Heart left ventricle (tissue), 16 donors: ENCODE measurements at regions not wholly inside any gene's neighbourhood (a gene's known extent, or its start where the extent isn't known, plus 50 kb on each side); places are given as distances from the start of the nearest gene placed in this dataset.

Experiments used
- ATAC-seq, 4 donors: fragments of 200-7000 bp; cut with Tn5 transposase; one replicate each; pipeline ENCODE4 v1.9.1; 2020 to 2022; ENCODE audit warnings: moderate library complexity in 4 of 4, mild to moderate bottlenecking in 3 of 4, moderate number of reproducible peaks in 1 of 4
- DNase-seq, 5 donors: peaks; one replicate each; pipeline ENCODE4 v3.0.0-alpha.2; 2020
- H3K27ac ChIP-seq, 12 donors: fragments of 200-600 bp; sonication (generic) in 4 of 12; one replicate each; pipeline versions ENCODE4 v1.5.0 to v1.8.0; 2016 to 2022; ENCODE audit warnings: mild to moderate bottlenecking in 2 of 12
- H3K27me3 ChIP-seq, 9 donors: fragments of 200-600 bp; sonication (generic) in 2 of 9; one replicate each; pipeline versions ENCODE4 v1.5.1 to v1.8.0; 2016 to 2022; ENCODE audit warnings: mild to moderate bottlenecking in 3 of 9
- H3K36me3 ChIP-seq, 9 donors: fragments of 200-600 bp; sonication (generic) in 2 of 9; one replicate each; pipeline versions ENCODE4 v1.5.0 to v1.8.0; 2018 to 2022; ENCODE audit warnings: mild to moderate bottlenecking in 2 of 9
- H3K4me1 ChIP-seq, 12 donors: fragments of 200-600 bp; sonication (generic) in 4 of 12; one replicate each; pipeline versions ENCODE4 v1.5.0 to v1.8.0; 2016 to 2022; ENCODE audit warnings: mild to moderate bottlenecking in 3 of 12
- H3K4me3 ChIP-seq, 12 donors: fragments of 200-600 bp; sonication (generic) in 4 of 12; one replicate each; pipeline versions ENCODE4 v1.5.0 to v1.8.0; 2017 to 2022; ENCODE audit warnings: mild to moderate bottlenecking in 9 of 12, moderate library complexity in 4 of 12
- H3K9me3 ChIP-seq, 12 donors: fragments of 200-600 bp; sonication (generic) in 4 of 12; one replicate each; pipeline versions ENCODE4 v1.5.0 to v1.8.0; 2016 to 2022; ENCODE audit warnings: mild to moderate bottlenecking in 1 of 12
- POLR2A ChIP-seq, 2 donors: fragments of 450-650 bp; IDR thresholded peaks; one replicate each; pipeline ENCODE4 v1.6.1; 2017; ENCODE audit warnings: antibody characterized with exemption in 2 of 2, mild to moderate bottlenecking in 2 of 2, moderate library complexity in 2 of 2
- whole genome bisulfite sequencing, 4 donors: extraction: QIAGEN DNeasy Blood & Tissue Kit in 2 of 4; methylation state at CpG; one replicate each; pipeline versions ENCODE4 v1.1.5 to v1.1.7; 2013 to 2018; 5-methylcytosine and 5-hydroxymethylcytosine counted together
- intact Hi-C, 10 donors: fragments of 100-400 bp; cut with DNase I; formaldehyde crosslinking; loops; one replicate each; pipeline versions ENCODE4 v1.11.1 to v1.14.2; 2022
- TF ChIP-seq, protein P1 (sequence below), 12 donors: fragments of 200-600 bp; sonication (generic) in 4 of 12; IDR thresholded peaks; one replicate each; pipeline versions ENCODE4 v1.5.0 to v1.8.0; 2018 to 2022; ENCODE audit warnings: antibody characterized with exemption in 12 of 12, mild to moderate bottlenecking in 5 of 12
- donor health status: ischemic (EF 13 %, LVEDD 7.1; RV severe dilation, severe dysfunction).
- donor health status: healthy with polysubstance abuse.
- donor health status: DM: no; HTN: yes; CAD: no.
- donor health status: DM: no; HTN: no; CAD: no.
- donor health status: ischemic (EF 25% LVEDD 6.9; RV normal size, moderate dysfunction).
- donor health status: ischemic (EF 25% LVEDD 5.7; RV mildly dilated, moderate dysfunction).
- donor health status: healthy.
- donor health status: DM: yes; HTN: yes; CAD: no.
- donor health status: ischemic (EF 35%, LVEDD 5.7; RV mildly dilated, moderate dysfunction).
- donor health status: nonischemic (EF 11% LVEDD 7.7; RV severe dilation, severe dysfunction).
- donor health status: DM: yes; HTN: yes; CAD: no.
- donor health status: PGD.
- donor health status: ischemic (EF 29% LVEDD 5.4; RV normal size, mild dysfunction).
- donor health status: nonischemic (EF 23%, LVEDD 6.1; RV moderate dilation, normal function).

DNA sequence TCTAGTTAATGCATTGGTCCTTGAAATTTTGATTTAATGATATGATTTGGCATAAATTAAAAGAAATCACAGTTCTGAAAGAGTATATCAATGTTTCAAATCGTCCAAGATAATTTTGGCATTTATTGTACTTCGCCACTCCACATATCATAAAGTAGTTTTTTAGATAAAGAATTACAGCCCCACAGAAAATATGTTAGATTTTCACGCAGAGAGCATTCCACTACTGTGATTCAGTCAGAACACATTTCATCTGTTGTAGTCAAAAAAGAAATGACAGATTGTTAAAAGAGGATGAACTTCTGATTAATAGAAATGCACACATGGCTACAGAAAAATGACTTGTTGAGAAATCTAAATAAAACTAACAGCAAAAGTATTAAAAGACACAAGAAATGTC is 1063.5 kb upstream of the LRRN3 start:
- Histone ChIP-seq H3K36me3 (no peaks in the 10 kb centered on the region), H3K4me3 (no peak overlapping the region), H3K27ac (no peak overlapping the region), H3K4me1 (no peaks in the 10 kb centered on the region), H3K9me3 (no peaks in the 10 kb centered on the region), H3K27me3 (no peaks in the 10 kb centered on the region)
- ATAC-seq (no peak), DNase-seq (no peak)
- TF ChIP-seq POLR2A (IDR thresholded peaks at IDR 0.05), result no peak
- TF ChIP-seq, protein P1, sequence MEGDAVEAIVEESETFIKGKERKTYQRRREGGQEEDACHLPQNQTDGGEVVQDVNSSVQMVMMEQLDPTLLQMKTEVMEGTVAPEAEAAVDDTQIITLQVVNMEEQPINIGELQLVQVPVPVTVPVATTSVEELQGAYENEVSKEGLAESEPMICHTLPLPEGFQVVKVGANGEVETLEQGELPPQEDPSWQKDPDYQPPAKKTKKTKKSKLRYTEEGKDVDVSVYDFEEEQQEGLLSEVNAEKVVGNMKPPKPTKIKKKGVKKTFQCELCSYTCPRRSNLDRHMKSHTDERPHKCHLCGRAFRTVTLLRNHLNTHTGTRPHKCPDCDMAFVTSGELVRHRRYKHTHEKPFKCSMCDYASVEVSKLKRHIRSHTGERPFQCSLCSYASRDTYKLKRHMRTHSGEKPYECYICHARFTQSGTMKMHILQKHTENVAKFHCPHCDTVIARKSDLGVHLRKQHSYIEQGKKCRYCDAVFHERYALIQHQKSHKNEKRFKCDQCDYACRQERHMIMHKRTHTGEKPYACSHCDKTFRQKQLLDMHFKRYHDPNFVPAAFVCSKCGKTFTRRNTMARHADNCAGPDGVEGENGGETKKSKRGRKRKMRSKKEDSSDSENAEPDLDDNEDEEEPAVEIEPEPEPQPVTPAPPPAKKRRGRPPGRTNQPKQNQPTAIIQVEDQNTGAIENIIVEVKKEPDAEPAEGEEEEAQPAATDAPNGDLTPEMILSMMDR (IDR thresholded peaks at IDR 0.05), result no peak
- intact Hi-C loops, result no loop called here
- 31 to 57% (median 54%) methylated on average over 3 of the region's 3 CpGs for WGBS, 4 donors

DNA sequence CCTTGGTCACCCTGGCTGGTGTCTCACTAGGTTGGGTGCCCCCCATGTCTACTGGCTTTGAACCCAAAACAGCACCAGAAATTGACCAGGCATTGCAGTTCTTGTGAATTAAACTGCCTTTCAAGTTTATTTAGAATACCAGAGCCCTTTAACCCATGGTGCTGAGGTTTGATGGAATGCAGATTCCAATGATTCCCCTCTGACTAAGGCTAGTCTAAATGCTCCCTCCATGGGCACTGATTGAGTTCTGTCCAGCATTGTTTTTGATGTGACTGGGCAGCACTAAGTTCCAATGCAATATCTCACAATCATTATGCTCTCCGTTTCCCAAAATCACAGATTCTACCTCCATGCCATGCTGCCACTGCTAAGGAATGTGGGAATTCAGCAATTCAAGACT is 1047.4 kb upstream of the LRRN3 start:
- no peak overlapping the region for H3K27ac ChIP-seq
- TF ChIP-seq, protein P1 (IDR thresholded peaks at IDR 0.05), result no peak
- no peak for TF ChIP-seq POLR2A (IDR thresholded peaks at IDR 0.05)
- no peaks in the 10 kb centered on the region for H3K27me3 ChIP-seq
- ATAC-seq, result no peak
- H3K4me3 ChIP-seq, result no peak overlapping the region
- WGBS, 4 donors, result 81 to 95% (median 91%) methylated on average over 1 of the region's 1 CpG
- intact Hi-C loops, result loop anchor here in 1 of 10 donors (10.0 kb wide), 1 partner anchor 59 kb away; no protein-coding TSS in a partner anchor
- H3K4me1 ChIP-seq, result no peaks in the 10 kb centered on the region
- peaks cover 0 to 4% (median 0%) of the 10 kb centered on the region in 12 donors for H3K9me3 ChIP-seq
- no peaks in the 10 kb centered on the region for H3K36me3 ChIP-seq
- DNase-seq, result no peak

DNA sequence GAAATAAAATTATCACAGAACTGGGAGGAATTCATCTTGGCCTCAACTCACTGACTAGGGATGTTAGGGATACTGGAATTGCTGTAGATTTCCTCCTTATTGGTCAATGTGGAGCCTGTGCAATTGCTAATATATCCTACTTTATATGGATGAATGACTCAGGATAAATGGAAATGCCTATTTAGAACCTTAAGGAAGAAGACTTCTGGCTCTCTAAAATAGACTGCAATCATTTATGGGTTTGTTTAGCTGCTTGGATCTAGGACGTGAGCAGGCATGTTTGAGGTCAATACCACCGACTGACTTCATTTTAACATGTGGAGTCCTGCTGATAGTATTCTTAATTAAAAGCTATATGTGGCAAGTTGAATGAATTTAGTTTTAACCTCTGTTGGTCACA is 1040.1 kb upstream of the LRRN3 start:
- no peak for DNase-seq
- no peak for TF ChIP-seq POLR2A (IDR thresholded peaks at IDR 0.05)
- TF ChIP-seq, protein P1 (IDR thresholded peaks at IDR 0.05), result no peak
- H3K36me3 ChIP-seq, result no peaks in the 10 kb centered on the region
- no peak overlapping the region for H3K4me3 ChIP-seq
- no peak for ATAC-seq
- H3K27me3 ChIP-seq, result no peaks in the 10 kb centered on the region
- H3K27ac ChIP-seq, result no peak overlapping the region
- intact Hi-C loops, result no loop called here
- H3K9me3 ChIP-seq, result no peaks in the 10 kb centered on the region
- H3K4me1 ChIP-seq, result no peaks in the 10 kb centered on the region
- WGBS, 4 donors, result 68 to 85% (median 79%) methylated on average over 2 of the region's 2 CpGs

DNA sequence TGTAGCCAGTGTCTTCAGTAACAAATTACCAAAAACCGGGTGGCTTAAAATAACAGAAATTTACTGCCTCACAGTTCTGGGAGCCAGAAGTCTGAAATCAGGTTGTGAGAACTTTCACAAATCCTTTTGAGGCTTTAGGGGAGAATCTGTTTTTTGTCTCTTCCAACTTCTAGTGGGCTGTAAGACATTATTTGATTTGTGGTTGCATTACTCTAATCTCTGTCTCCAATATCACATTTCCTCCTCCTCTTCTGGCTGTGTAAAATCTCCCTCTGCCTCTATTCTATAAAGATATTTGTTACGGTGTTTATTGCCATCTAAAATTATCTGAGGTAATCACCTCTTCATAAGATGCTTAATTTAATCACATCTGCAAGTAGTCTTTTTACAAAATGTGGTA is 1039.6 kb upstream of the LRRN3 start:
- 49 to 70% (median 60%) methylated on average over 2 of the region's 2 CpGs for WGBS, 4 donors
- TF ChIP-seq POLR2A (IDR thresholded peaks at IDR 0.05), result no peak
- TF ChIP-seq, protein P1 (IDR thresholded peaks at IDR 0.05), result no peak

More for the DNA sequence above, 1039.6 kb upstream of the LRRN3 start:
- Histone ChIP-seq H3K4me1 (no peaks in the 10 kb centered on the region), H3K27ac (no peak overlapping the region), H3K36me3 (no peaks in the 10 kb centered on the region), H3K9me3 (no peaks in the 10 kb centered on the region), H3K4me3 (no peak overlapping the region), H3K27me3 (no peaks in the 10 kb centered on the region)
- intact Hi-C loops, result no loop called here
- ATAC-seq (no peak), DNase-seq (no peak)
